HEK293 (cell line): ENCODE measurements at regions not wholly inside any gene's neighbourhood (a gene's known extent, or its start where the extent isn't known, plus 50 kb on each side); places are given as distances from the start of the nearest gene placed in this dataset.

Source experiments
- TRIM28 ChIP-seq: IDR thresholded peaks from 2 replicates; pipeline ENCODE4 v1.6.1; 2011; ENCODE audit warnings: low read length, control low read depth, borderline replicate concordance
- ZNF114 ChIP-seq: fragments of 450-650 bp; formaldehyde crosslinking; IDR thresholded peaks from 2 replicates; pipeline ENCODE4 v1.5.0; 2017; ENCODE audit warnings: missing biosample characterization, missing genetic modification characterization
- ZNF140 ChIP-seq: fragments of 450-650 bp; formaldehyde crosslinking; IDR thresholded peaks from 2 replicates; pipeline ENCODE4 v1.5.1; 2016; ENCODE audit warnings: missing biosample characterization, missing genetic modification characterization
- ZNF274 ChIP-seq, 2 experiments: fragments of 200-500 bp in 1 of 2; fragments of 450-650 bp in 1 of 2; sonication (Bioruptor generic) in 1 of 2; formaldehyde crosslinking in 1 of 2; IDR thresholded peaks; 2 replicates each; pipeline versions ENCODE4 v1.5.1 to v1.6.1; 2014 to 2016; ENCODE audit warnings: borderline replicate concordance in 1 of 2, inconsistent platforms in 1 of 2, low read length in 1 of 2, missing biosample characterization in 1 of 2, missing genetic modification characterization in 1 of 2
- ZNF335 ChIP-seq: fragments of 450-650 bp; formaldehyde crosslinking; conservative IDR thresholded peaks from 2 replicates; pipeline ENCODE4 v1.5.1; 2016; ENCODE audit warnings: missing biosample characterization, missing genetic modification characterization
- ZNF423 ChIP-seq: fragments of 450-650 bp; formaldehyde crosslinking; IDR thresholded peaks from 2 replicates; pipeline ENCODE4 v1.5.1; 2016; ENCODE audit warnings: missing biosample characterization, missing genetic modification characterization
- ZNF433 ChIP-seq: fragments of 450-650 bp; formaldehyde crosslinking; IDR thresholded peaks from 2 replicates; pipeline ENCODE4 v1.5.1; 2016; ENCODE audit warnings: missing biosample characterization, missing genetic modification characterization, low read depth
- ZNF560 ChIP-seq: fragments of 450-650 bp; formaldehyde crosslinking; IDR thresholded peaks from 2 replicates; pipeline ENCODE4 v1.5.1; 2017; ENCODE audit warnings: missing biosample characterization, missing genetic modification characterization, borderline replicate concordance
- ZNF561 ChIP-seq: fragments of 450-650 bp; IDR thresholded peaks from 2 replicates; pipeline ENCODE4 v1.5.1; 2018; ENCODE audit warnings: missing biosample characterization, missing genetic modification characterization, borderline replicate concordance
- TF ChIP-seq, protein P1 (sequence below): fragments of 450-650 bp; formaldehyde crosslinking; IDR thresholded peaks from 2 replicates; pipeline ENCODE4 v1.5.1; 2016; ENCODE audit warnings: missing biosample characterization, missing genetic modification characterization
- TF ChIP-seq, protein P2 (sequence below): fragments of 450-650 bp; formaldehyde crosslinking; IDR thresholded peaks from 2 replicates; pipeline ENCODE4 v1.5.1; 2016; ENCODE audit warnings: missing biosample characterization, missing genetic modification characterization

DNA sequence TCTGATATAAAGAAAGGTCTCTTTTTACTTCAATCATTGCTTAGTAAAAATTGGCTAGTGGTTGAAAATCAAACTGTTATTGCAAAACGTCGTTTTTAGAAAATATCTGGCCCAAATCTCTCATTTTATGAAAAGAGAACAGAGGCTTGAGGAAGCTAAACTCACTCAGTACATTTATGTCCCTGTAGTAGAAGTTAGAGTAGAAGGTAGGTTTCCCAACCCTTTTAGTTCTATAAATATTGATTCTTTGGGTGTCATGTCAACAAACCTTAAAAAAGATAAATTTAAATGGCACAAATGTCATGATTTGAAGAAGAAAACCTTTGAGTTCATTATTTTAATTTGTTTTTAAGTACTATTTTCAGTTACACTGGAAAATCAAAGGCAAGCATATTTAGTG lies 722.3 kb upstream of the NECTIN3 start:
- TF ChIP-seq, protein P1, sequence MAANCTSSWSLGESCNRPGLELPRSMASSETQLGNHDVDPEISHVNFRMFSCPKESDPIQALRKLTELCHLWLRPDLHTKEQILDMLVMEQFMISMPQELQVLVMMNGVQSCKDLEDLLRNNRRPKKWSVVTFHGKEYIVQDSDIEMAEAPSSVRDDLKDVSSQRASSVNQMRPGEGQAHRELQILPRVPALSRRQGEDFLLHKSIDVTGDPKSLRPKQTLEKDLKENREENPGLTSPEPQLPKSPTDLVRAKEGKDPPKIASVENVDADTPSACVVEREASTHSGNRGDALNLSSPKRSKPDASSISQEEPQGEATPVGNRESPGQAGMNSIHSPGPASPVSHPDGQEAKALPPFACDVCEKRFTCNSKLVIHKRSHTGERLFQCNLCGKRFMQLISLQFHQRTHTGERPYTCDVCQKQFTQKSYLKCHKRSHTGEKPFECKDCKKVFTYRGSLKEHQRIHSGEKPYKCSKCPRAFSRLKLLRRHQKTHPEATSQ (tag by site-specific recombination), result no peak
- TF ChIP-seq, protein P2, sequence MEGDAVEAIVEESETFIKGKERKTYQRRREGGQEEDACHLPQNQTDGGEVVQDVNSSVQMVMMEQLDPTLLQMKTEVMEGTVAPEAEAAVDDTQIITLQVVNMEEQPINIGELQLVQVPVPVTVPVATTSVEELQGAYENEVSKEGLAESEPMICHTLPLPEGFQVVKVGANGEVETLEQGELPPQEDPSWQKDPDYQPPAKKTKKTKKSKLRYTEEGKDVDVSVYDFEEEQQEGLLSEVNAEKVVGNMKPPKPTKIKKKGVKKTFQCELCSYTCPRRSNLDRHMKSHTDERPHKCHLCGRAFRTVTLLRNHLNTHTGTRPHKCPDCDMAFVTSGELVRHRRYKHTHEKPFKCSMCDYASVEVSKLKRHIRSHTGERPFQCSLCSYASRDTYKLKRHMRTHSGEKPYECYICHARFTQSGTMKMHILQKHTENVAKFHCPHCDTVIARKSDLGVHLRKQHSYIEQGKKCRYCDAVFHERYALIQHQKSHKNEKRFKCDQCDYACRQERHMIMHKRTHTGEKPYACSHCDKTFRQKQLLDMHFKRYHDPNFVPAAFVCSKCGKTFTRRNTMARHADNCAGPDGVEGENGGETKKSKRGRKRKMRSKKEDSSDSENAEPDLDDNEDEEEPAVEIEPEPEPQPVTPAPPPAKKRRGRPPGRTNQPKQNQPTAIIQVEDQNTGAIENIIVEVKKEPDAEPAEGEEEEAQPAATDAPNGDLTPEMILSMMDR (tag by site-specific recombination), result no peak
- TF ChIP-seq ZNF560 (no peak), TRIM28 (no peak), ZNF140 (tag by site-specific recombination) (no peak), ZNF114 (tag by site-specific recombination) (no peak), ZNF274 (IDR thresholded peaks at IDR 0.05; ENCODE audit: low read length) (no peak), ZNF274 (tag by site-specific recombination; IDR thresholded peaks at IDR 0.05; ENCODE audit: borderline replicate concordance) (no peak), ZNF561 (tag by site-specific recombination) (no peak), ZNF335 (tag by site-specific recombination) (no peak), ZNF423 (no peak), ZNF433 (tag by site-specific recombination) (no peak)
